SU-DHL-6 (cell line): ENCODE measurements at regions not wholly inside any gene's neighbourhood (a gene's known extent, or its start where the extent isn't known, plus 50 kb on each side); places are given as distances from the start of the nearest gene placed in this dataset.

Experiments
- H2AFZ ChIP-seq: fragments of 200-600 bp; sonication (generic); 2 replicates; pipeline ENCODE4 v1.6.1; 2014; ENCODE audit warnings: low read depth, mild to moderate bottlenecking, moderate library complexity, mixed read lengths, antibody characterized with exemption, low read length; ENCODE audit not compliant: severe bottlenecking
- H3F3A ChIP-seq: fragments of 200-600 bp; shearing (Covaris generic); 2 replicates; pipeline ENCODE4 v1.6.0; 2016; ENCODE audit warnings: antibody characterized with exemption, mild to moderate bottlenecking; ENCODE audit not compliant: insufficient read depth
- H3K27ac ChIP-seq: fragments of 200-600 bp; sonication (generic); 2 replicates; pipeline ENCODE4 v1.5.1; 2016; ENCODE audit warnings: low read depth, mild to moderate bottlenecking, low read length, moderate library complexity, mixed read lengths
- H3K27me3 ChIP-seq: fragments of 200-600 bp; sonication (generic), shearing (Covaris generic); 2 replicates; pipeline ENCODE4 v1.6.0; 2014; ENCODE audit warnings: mild to moderate bottlenecking, low read length
- H3K36me3 ChIP-seq: fragments of 200-600 bp; sonication (generic); 2 replicates; pipeline ENCODE4 v1.6.1; 2014; ENCODE audit warnings: mild to moderate bottlenecking, low read length, mixed read lengths
- H3K4me2 ChIP-seq: fragments of 300-600, 200-600 bp; shearing (Covaris generic), sonication (generic); 2 replicates; pipeline ENCODE4 v1.6.0; 2014; ENCODE audit warnings: low read length, low read depth, mild to moderate bottlenecking; ENCODE audit not compliant: poor library complexity, severe bottlenecking
- H3K4me3 ChIP-seq: fragments of 200-600 bp; sonication (generic); 2 replicates; pipeline ENCODE4 v1.5.1; 2014; ENCODE audit warnings: antibody characterized with exemption, low read length, mild to moderate bottlenecking, mixed read lengths; ENCODE audit not compliant: insufficient read depth, poor library complexity, severe bottlenecking
- H3K79me2 ChIP-seq: fragments of 200-600 bp; sonication (generic); 2 replicates; pipeline ENCODE4 v1.6.1; 2014; ENCODE audit warnings: mild to moderate bottlenecking, low read length, moderate library complexity; ENCODE audit not compliant: insufficient read depth
- H3K9ac ChIP-seq: fragments of 200-600 bp; sonication (generic); 2 replicates; pipeline ENCODE4 v1.7.0; 2014; ENCODE audit warnings: mild to moderate bottlenecking, low read length
- H3K9me2 ChIP-seq: fragments of 200-600 bp; sonication (generic); replicated peaks from 2 replicates; pipeline ENCODE4 v1.6.1; 2014; ENCODE audit warnings: low read length; ENCODE audit not compliant: insufficient read depth
- H3K9me3 ChIP-seq: fragments of 200-600 bp; sonication (generic); 2 replicates; pipeline ENCODE4 v1.6.1; 2014; ENCODE audit warnings: low read length, mixed read lengths; ENCODE audit not compliant: insufficient read depth
- H4K20me1 ChIP-seq: fragments of 200-600 bp; sonication (generic); 2 replicates; pipeline ENCODE4 v1.6.1; 2014; ENCODE audit warnings: low read depth, mild to moderate bottlenecking, antibody characterized with exemption, low read length, moderate library complexity, mixed read lengths
- CTCF ChIP-seq: fragments of 200-600 bp; sonication (generic); IDR thresholded peaks from one replicate; pipeline ENCODE4 v1.5.1; 2017; ENCODE audit warnings: antibody characterized with exemption, mild to moderate bottlenecking, low read length, moderate library complexity; ENCODE audit not compliant: insufficient read depth, poor library complexity, severe bottlenecking
- EZH2phosphoT487 ChIP-seq: fragments of 200-600 bp; sonication (generic), shearing (Covaris generic); conservative IDR thresholded peaks from 2 replicates; pipeline ENCODE4 v1.6.1; 2018; ENCODE audit warnings: mild to moderate bottlenecking, antibody characterized with exemption, low read length, moderate library complexity, mixed read lengths

- TF ChIP-seq EZH2phosphoT487 (no peak), CTCF (no peak)
- H2AFZ ChIP-seq = no peak overlapping the region
Measured at GRCh38 chr2:182559623-182560022, 132.8 kb upstream of the PDE1A start.

GRCh38 chr2:182565911-182566567, 139.2 kb upstream of the PDE1A start:
- Histone ChIP-seq H3K27ac (no peak overlapping the region), H3K9me3 (no peaks in the 10 kb centered on the region), H3K9me2 (no peaks in the 10 kb centered on the region), H3K27me3 (no peaks in the 10 kb centered on the region), H3K4me2 (no peak overlapping the region), H3F3A (no peaks in the 10 kb centered on the region), H3K9ac (no peak overlapping the region), H2AFZ (no peak overlapping the region), H3K4me3 (no peak overlapping the region), H3K36me3 (no peaks in the 10 kb centered on the region), H4K20me1 (no peaks in the 10 kb centered on the region), H3K79me2 (no peaks in the 10 kb centered on the region)
- TF ChIP-seq EZH2phosphoT487 (no peak), CTCF (no peak)

More at GRCh38 chr2:182559623-182560022, 132.8 kb upstream of the PDE1A start:
- no peaks in the 10 kb centered on the region for H3K9me3 ChIP-seq
- H3K79me2 ChIP-seq = no peaks in the 10 kb centered on the region
- H3K9me2 ChIP-seq = no peaks in the 10 kb centered on the region
- H3K4me3 ChIP-seq = no peak overlapping the region
- H3K36me3 ChIP-seq = no peaks in the 10 kb centered on the region
- no peaks in the 10 kb centered on the region for H4K20me1 ChIP-seq
- no peaks in the 10 kb centered on the region for H3F3A ChIP-seq
- H3K9ac ChIP-seq = no peak overlapping the region
- no peaks in the 10 kb centered on the region; the same call in 1 of the 2 replicates for H3K27me3 ChIP-seq
- no peak overlapping the region for H3K27ac ChIP-seq
- H3K4me2 ChIP-seq = no peak overlapping the region

GRCh38 chr2:182573553-182573952, 142.5 kb upstream of the DNAJC10 start:
- no peaks in the 10 kb centered on the region for H3K9me3 ChIP-seq
- no peak overlapping the region for H3K9ac ChIP-seq
- H3K4me3 ChIP-seq = no peak overlapping the region
- no peaks in the 10 kb centered on the region for H4K20me1 ChIP-seq
- TF ChIP-seq CTCF (no peak), EZH2phosphoT487 (no peak)
- no peaks in the 10 kb centered on the region for H3K9me2 ChIP-seq
- H2AFZ ChIP-seq = no peak overlapping the region
- no peaks in the 10 kb centered on the region for H3K79me2 ChIP-seq
- H3K27me3 ChIP-seq = no peaks in the 10 kb centered on the region
- no peak overlapping the region for H3K27ac ChIP-seq
- no peaks in the 10 kb centered on the region for H3K36me3 ChIP-seq
- no peaks in the 10 kb centered on the region for H3F3A ChIP-seq
- no peak overlapping the region for H3K4me2 ChIP-seq
